ENCODE measurements at regions not wholly inside any gene's neighbourhood (a gene's known extent, or its start where the extent isn't known, plus 50 kb on each side); places are given as distances from the start of the nearest gene placed in this dataset.

DNA sequence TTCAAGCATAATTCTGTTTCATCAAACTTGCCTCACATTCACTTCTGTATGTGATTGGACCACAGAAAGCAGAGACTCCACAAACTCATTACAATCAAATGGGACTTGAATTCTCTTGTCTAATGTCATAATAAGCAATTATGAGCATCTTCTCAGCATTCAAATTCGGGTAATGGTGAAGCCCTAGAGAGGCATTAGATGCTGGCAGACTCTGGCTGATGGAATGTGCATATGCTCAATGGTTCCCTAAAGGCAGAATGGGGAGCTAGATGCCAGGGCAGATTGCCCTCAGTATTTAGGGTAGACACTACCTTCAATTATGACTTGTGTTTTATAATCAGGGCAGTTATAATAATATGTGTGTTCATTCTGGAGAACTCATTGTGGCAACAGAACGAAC lies 127.9 kb downstream of the HDGFL1 start:
- no TSS peak for BruUV-seq (replicated peaks)
- H3K79me2 ChIP-seq (ENCODE audit: insufficient read depth, low read length): no peaks in the 10 kb centered on the region
- CTCF ChIA-PET: no interaction called here

More for the DNA sequence above, 127.9 kb downstream of the HDGFL1 start:
- TF ChIP-seq ELF1 (IDR thresholded peaks at IDR 0.05; ENCODE audit: borderline replicate concordance, low read depth) (no peak), EGR1 (IDR thresholded peaks at IDR 0.05; ENCODE audit: low read depth) (no peak), REST (IDR thresholded peaks at IDR 0.05; ENCODE audit: low read depth) (no peak), EZH2phosphoT487 (IDR thresholded peaks at IDR 0.05; ENCODE audit: borderline replicate concordance) (no peak), EZH2 (IDR thresholded peaks at IDR 0.05) (no peak), CBX3 (IDR thresholded peaks at IDR 0.05; ENCODE audit: low read depth) (no peak), ZFX (IDR thresholded peaks at IDR 0.05) (no peak), ZNF274 (IDR thresholded peaks at IDR 0.05; ENCODE audit: low read depth, low read length) (no peak), RAD21 (IDR thresholded peaks at IDR 0.05; ENCODE audit: low read depth) (no peak), ATF3 (IDR thresholded peaks at IDR 0.05) (no peak)
- TF ChIP-seq, protein P1, sequence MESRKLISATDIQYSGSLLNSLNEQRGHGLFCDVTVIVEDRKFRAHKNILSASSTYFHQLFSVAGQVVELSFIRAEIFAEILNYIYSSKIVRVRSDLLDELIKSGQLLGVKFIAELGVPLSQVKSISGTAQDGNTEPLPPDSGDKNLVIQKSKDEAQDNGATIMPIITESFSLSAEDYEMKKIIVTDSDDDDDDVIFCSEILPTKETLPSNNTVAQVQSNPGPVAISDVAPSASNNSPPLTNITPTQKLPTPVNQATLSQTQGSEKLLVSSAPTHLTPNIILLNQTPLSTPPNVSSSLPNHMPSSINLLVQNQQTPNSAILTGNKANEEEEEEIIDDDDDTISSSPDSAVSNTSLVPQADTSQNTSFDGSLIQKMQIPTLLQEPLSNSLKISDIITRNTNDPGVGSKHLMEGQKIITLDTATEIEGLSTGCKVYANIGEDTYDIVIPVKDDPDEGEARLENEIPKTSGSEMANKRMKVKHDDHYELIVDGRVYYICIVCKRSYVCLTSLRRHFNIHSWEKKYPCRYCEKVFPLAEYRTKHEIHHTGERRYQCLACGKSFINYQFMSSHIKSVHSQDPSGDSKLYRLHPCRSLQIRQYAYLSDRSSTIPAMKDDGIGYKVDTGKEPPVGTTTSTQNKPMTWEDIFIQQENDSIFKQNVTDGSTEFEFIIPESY (IDR thresholded peaks at IDR 0.05; ENCODE audit: extremely low read depth, insufficient replicate concordance, low read length): no peak
- TF ChIP-seq, protein P2, sequence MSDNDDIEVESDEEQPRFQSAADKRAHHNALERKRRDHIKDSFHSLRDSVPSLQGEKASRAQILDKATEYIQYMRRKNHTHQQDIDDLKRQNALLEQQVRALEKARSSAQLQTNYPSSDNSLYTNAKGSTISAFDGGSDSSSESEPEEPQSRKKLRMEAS (IDR thresholded peaks at IDR 0.05): no peak
- intact Hi-C loops (cut with micrococcal nuclease): no loop called here
- no peaks in the 10 kb centered on the region for H3K9me2 ChIP-seq (ENCODE audit: insufficient read depth)
- no peaks in the 10 kb centered on the region for H3K36me3 ChIP-seq (ENCODE audit: control insufficient read depth in 1 of 2, insufficient read depth in 2 of 2, low read length in 2 of 2)
- H3K27me3 ChIP-seq (ENCODE audit: insufficient read depth, low read length): no peaks in the 10 kb centered on the region
- H4K20me1 ChIP-seq (ENCODE audit: insufficient read depth): no peaks in the 10 kb centered on the region
- no peak overlapping the region for H3K4me3 ChIP-seq (replicated peaks in 1 of 2; ENCODE audit: low read depth in 1 of 2, low read length in 2 of 2)
- H3K9me3 ChIP-seq (ENCODE audit: control insufficient read depth in 1 of 2, insufficient read depth in 1 of 2, low read depth in 1 of 2, low read length in 2 of 2): no peaks in the 10 kb centered on the region
- no peak overlapping the region for H3K4me2 ChIP-seq (ENCODE audit: low read length)
- no peak overlapping the region for H2AFZ ChIP-seq (ENCODE audit: low read depth, low read length, poor library complexity, severe bottlenecking)
- H3K9ac ChIP-seq (ENCODE audit: low read length): no peak overlapping the region
- no peak for ATAC-seq
- ChIA-PET RAD21 (ENCODE audit: low non-redundant PET in 1 of 2, low total read pairs in 2 of 2, uncharacterized antibody in 2 of 2, unreplicated experiment in 2 of 2) (no interaction called here), POLR2A (no interaction called here)
- H3K27ac ChIP-seq (ENCODE audit: low read depth, low read length): no peak overlapping the region
- no peak for DNase-seq (ENCODE audit: low read depth, low spot score)
- H3K4me1 ChIP-seq (ENCODE audit: control insufficient read depth in 1 of 2, insufficient read depth in 2 of 2, low read length in 2 of 2): no peaks in the 10 kb centered on the region
